ENCODE measurements at regions not wholly inside any gene's neighbourhood (a gene's known extent, or its start where the extent isn't known, plus 50 kb on each side); places are given as distances from the start of the nearest gene placed in this dataset.

DNA sequence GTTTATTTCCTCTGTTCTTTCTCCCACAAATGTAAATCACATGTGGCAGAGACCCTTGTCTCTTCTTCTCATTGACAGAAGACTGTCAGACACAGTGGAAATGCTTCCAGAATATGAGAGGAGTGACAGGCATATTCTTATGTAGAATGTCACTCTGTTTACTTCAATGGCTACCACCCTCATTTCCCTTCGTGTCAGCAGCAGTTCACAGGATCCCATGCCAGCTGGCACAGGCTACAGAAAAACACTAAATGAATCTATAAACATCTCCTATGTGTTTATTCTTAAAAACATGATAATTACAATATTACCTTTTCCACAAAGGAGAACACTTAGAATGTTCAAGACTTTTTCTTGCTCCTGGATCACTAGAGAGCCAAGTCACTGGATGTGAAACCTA, 183.8 kb upstream of the CNTN1 start:
- TF ChIP-seq, protein P1, sequence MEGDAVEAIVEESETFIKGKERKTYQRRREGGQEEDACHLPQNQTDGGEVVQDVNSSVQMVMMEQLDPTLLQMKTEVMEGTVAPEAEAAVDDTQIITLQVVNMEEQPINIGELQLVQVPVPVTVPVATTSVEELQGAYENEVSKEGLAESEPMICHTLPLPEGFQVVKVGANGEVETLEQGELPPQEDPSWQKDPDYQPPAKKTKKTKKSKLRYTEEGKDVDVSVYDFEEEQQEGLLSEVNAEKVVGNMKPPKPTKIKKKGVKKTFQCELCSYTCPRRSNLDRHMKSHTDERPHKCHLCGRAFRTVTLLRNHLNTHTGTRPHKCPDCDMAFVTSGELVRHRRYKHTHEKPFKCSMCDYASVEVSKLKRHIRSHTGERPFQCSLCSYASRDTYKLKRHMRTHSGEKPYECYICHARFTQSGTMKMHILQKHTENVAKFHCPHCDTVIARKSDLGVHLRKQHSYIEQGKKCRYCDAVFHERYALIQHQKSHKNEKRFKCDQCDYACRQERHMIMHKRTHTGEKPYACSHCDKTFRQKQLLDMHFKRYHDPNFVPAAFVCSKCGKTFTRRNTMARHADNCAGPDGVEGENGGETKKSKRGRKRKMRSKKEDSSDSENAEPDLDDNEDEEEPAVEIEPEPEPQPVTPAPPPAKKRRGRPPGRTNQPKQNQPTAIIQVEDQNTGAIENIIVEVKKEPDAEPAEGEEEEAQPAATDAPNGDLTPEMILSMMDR (IDR thresholded peaks at IDR 0.05) = no peak
- TF ChIP-seq POLR2A (IDR thresholded peaks at IDR 0.05) = no peak
